T-cell (primary cell): ENCODE measurements at regions not wholly inside any gene's neighbourhood (a gene's known extent, or its start where the extent isn't known, plus 50 kb on each side); places are given as distances from the start of the nearest gene placed in this dataset.

ENCODE experiments used
- ATAC-seq, 4 experiments: fragments of 200-7000 bp in 3 of 4; fragments of 150-1000 bp in 1 of 4; cut with Tn5 transposase; replicated peaks in 1 of 4; 1 replicate in 3 of 4; 2 replicates in 1 of 4; pipeline ENCODE4 v1.10.0; 2021; ENCODE audit warnings: moderate library complexity in 3 of 4, mild to moderate bottlenecking in 2 of 4, moderate number of reproducible peaks in 1 of 4
- CTCF ChIA-PET, 2 donors: fragments of 300-600 bp; sonication (Branson Sonifier 250); formaldehyde crosslinking; loops; one replicate each; lab custom pipeline; 2022; ENCODE audit warnings: antibody characterized with exemption in 2 of 2; lab: Charles Lee
- POLR2A ChIA-PET, 2 donors: fragments of 300-600 bp; sonication (Branson Sonifier 250); formaldehyde crosslinking; loops; one replicate each; lab custom pipeline; 2022; ENCODE audit warnings: antibody characterized with exemption in 2 of 2; lab: Charles Lee
- DNase-seq, 35 experiments: peaks; one replicate each; pipeline versions ENCODE4 v3.0.0 to v3.0.0-alpha.2; 2013 to 2023
- H3K27ac ChIP-seq: one replicate; pipeline ENCODE4 v1.5.1; 2013; ENCODE audit warnings: low read length
- H3K27me3 ChIP-seq, 2 experiments: replicated peaks in 1 of 2; 1 replicate in 1 of 2; 2 replicates in 1 of 2; pipeline versions ENCODE4 v1.6.1 to v1.7.0; 2013; ENCODE audit warnings: low read length in 1 of 2, mixed read lengths in 1 of 2; ENCODE audit not compliant: control insufficient read depth in 2 of 2, insufficient read depth in 2 of 2; ENCODE audit errors: extremely low read depth in 1 of 2
- H3K36me3 ChIP-seq, 2 donors: 1 replicate in 1 of 2; 2 replicates in 1 of 2; pipeline versions ENCODE4 v1.6.1 to v1.7.0; 2013; ENCODE audit warnings: low read length in 1 of 2; ENCODE audit not compliant: control insufficient read depth in 2 of 2, insufficient read depth in 1 of 2; ENCODE audit errors: extremely low read depth in 1 of 2
- H3K4me1 ChIP-seq, 2 experiments: 1 replicate in 1 of 2; 2 replicates in 1 of 2; pipeline versions ENCODE4 v1.6.1 to v1.7.0; 2013; ENCODE audit warnings: low read length in 2 of 2, mixed read lengths in 1 of 2; ENCODE audit not compliant: insufficient read depth in 2 of 2, control insufficient read depth in 1 of 2; ENCODE audit errors: extremely low read depth in 1 of 2
- H3K4me3 ChIP-seq, 2 donors: 1 replicate in 1 of 2; 2 replicates in 1 of 2; pipeline versions ENCODE4 v1.5.1 to v1.7.0; 2013; ENCODE audit warnings: mild to moderate bottlenecking in 2 of 2, low read length in 1 of 2, moderate library complexity in 1 of 2; ENCODE audit not compliant: control insufficient read depth in 1 of 2; ENCODE audit errors: extremely low read depth in 1 of 2
- H3K9me3 ChIP-seq: 2 replicates; pipeline ENCODE4 v1.7.0; 2013
- H3K27ac Mint-ChIP-seq, 2 donors: one replicate each; pipeline ENCODE4 v1.8.0; 2020 to 2021; ENCODE audit warnings: mild to moderate bottlenecking in 2 of 2, mixed read lengths in 2 of 2
- H3K27me3 Mint-ChIP-seq, 2 donors: one replicate each; pipeline ENCODE4 v1.8.0; 2021 to 2022; ENCODE audit warnings: mixed read lengths in 2 of 2
- H3K36me3 Mint-ChIP-seq: one replicate; pipeline ENCODE4 v1.8.0; 2021; ENCODE audit warnings: mixed read lengths
- H3K4me1 Mint-ChIP-seq, 3 donors: one replicate each; pipeline ENCODE4 v1.8.0; 2020 to 2022; ENCODE audit warnings: mixed read lengths in 3 of 3, mild to moderate bottlenecking in 1 of 3
- H3K4me3 Mint-ChIP-seq, 3 donors: one replicate each; pipeline ENCODE4 v1.8.0; 2020 to 2022; ENCODE audit warnings: mild to moderate bottlenecking in 3 of 3, mixed read lengths in 3 of 3, moderate library complexity in 3 of 3
- H3K9me3 Mint-ChIP-seq, 3 donors: one replicate each; pipeline ENCODE4 v1.8.0; 2020 to 2022; ENCODE audit warnings: mixed read lengths in 3 of 3
- WGBS: methylation state at CpG from one replicate; pipeline ENCODE4 v1.1.5; 2013; ENCODE audit warnings: missing lambda C conversion rate; ENCODE audit not compliant: insufficient coverage; 5-methylcytosine and 5-hydroxymethylcytosine counted together

GRCh38 chr5:89707891-89708290 lies 701.7 kb downstream of the CETN3 start:
- ChIA-PET POLR2A (no interaction called here), CTCF (no interaction called here)
- Histone ChIP-seq H3K9me3 (no peaks in the 10 kb centered on the region), H3K36me3 (no peaks in the 10 kb centered on the region), H3K4me1 (no peaks in the 10 kb centered on the region), H3K4me3 (no peak overlapping the region), H3K27me3 (no peaks in the 10 kb centered on the region), H3K27ac (no peak overlapping the region)
- H3K9me3 Mint-ChIP-seq, result peaks cover 4 to 6% (median 6%) of the 10 kb centered on the region in 3 donors
- DNase-seq (no peak), ATAC-seq (no peak)
- no peaks in the 10 kb centered on the region for H3K4me1 Mint-ChIP-seq
- WGBS, result 29% methylated on average over 1 of the region's 2 CpGs
- H3K27me3 Mint-ChIP-seq, result peaks cover 0 to 1% of the 10 kb centered on the region in 2 donors
- no peaks in the 10 kb centered on the region for H3K36me3 Mint-ChIP-seq
- no peak overlapping the region for H3K4me3 Mint-ChIP-seq
- H3K27ac Mint-ChIP-seq, result no peak overlapping the region

- Mint-ChIP-seq H3K27ac (no peak overlapping the region), H3K4me1 (no peaks in the 10 kb centered on the region), H3K27me3 (no peaks in the 10 kb centered on the region), H3K4me3 (no peak overlapping the region), H3K36me3 (no peaks in the 10 kb centered on the region), H3K9me3 (peaks cover 1 to 6% (median 2%) of the 10 kb centered on the region in 3 donors)
- Histone ChIP-seq H3K27ac (no peak overlapping the region), H3K36me3 (no peaks in the 10 kb centered on the region), H3K4me1 (no peaks in the 10 kb centered on the region), H3K9me3 (no peaks in the 10 kb centered on the region), H3K27me3 (no peaks in the 10 kb centered on the region), H3K4me3 (no peak overlapping the region)
- POLR2A ChIA-PET, result interaction anchor here in 1 of 2 donors (0.9 kb wide), 1 partner anchor 14 kb away, joined by 3 read pairs; no protein-coding TSS in a partner anchor
- ATAC-seq, result no peak
- CTCF ChIA-PET, result no interaction called here
- no peak for DNase-seq
- WGBS, result no CpG with 5 or more reads among the region's 1 CpG
These were observed 702.8 kb downstream of the CETN3 start for GRCh38 chr5:89706731-89707130.

- peaks cover 2 to 6% (median 6%) of the 10 kb centered on the region in 3 donors for H3K9me3 Mint-ChIP-seq
- no peak overlapping the region for H3K4me3 Mint-ChIP-seq
- H3K27me3 ChIP-seq, result no peaks in the 10 kb centered on the region
- H3K36me3 Mint-ChIP-seq, result no peaks in the 10 kb centered on the region
- H3K4me1 ChIP-seq, result no peaks in the 10 kb centered on the region
- no peak for DNase-seq
- POLR2A ChIA-PET, result no interaction called here
- H3K9me3 ChIP-seq, result no peaks in the 10 kb centered on the region
- H3K4me3 ChIP-seq, result no peak overlapping the region
- no peak for ATAC-seq
- no peaks in the 10 kb centered on the region for H3K36me3 ChIP-seq
- CTCF ChIA-PET, result no interaction called here
- no peaks in the 10 kb centered on the region for H3K4me1 Mint-ChIP-seq
- no peak overlapping the region for H3K27ac ChIP-seq
- no peak overlapping the region for H3K27ac Mint-ChIP-seq
- H3K27me3 Mint-ChIP-seq, result no peaks in the 10 kb centered on the region
These were observed 705.7 kb downstream of the CETN3 start for GRCh38 chr5:89703817-89704216.

- no peaks in the 10 kb centered on the region for H3K4me1 Mint-ChIP-seq
- H3K27me3 Mint-ChIP-seq, result no peaks in the 10 kb centered on the region
- DNase-seq (no peak), ATAC-seq (no peak)
- no peaks in the 10 kb centered on the region for H3K27me3 ChIP-seq
- no peaks in the 10 kb centered on the region for H3K9me3 ChIP-seq
- ChIA-PET POLR2A (no interaction called here), CTCF (no interaction called here)
- peaks cover 0 to 6% (median 4%) of the 10 kb centered on the region in 3 donors for H3K9me3 Mint-ChIP-seq
- 52% methylated on average over 2 of the region's 2 CpGs for whole genome bisulfite sequencing
- H3K27ac Mint-ChIP-seq, result no peak overlapping the region
- H3K36me3 Mint-ChIP-seq, result no peaks in the 10 kb centered on the region
- H3K36me3 ChIP-seq, result no peaks in the 10 kb centered on the region
- H3K4me3 ChIP-seq, result no peak overlapping the region
- no peak overlapping the region for H3K27ac ChIP-seq
- no peaks in the 10 kb centered on the region for H3K4me1 ChIP-seq
- no peak overlapping the region for H3K4me3 Mint-ChIP-seq
These were observed 711.5 kb downstream of the CETN3 start for GRCh38 chr5:89698028-89698427.

GRCh38 chr5:89697581-89697980 lies 712.0 kb downstream of the CETN3 start:
- Histone ChIP-seq H3K27ac (no peak overlapping the region), H3K27me3 (no peaks in the 10 kb centered on the region), H3K9me3 (no peaks in the 10 kb centered on the region), H3K4me3 (no peak overlapping the region), H3K4me1 (no peaks in the 10 kb centered on the region), H3K36me3 (no peaks in the 10 kb centered on the region)
- Mint-ChIP-seq H3K4me3 (no peak overlapping the region), H3K4me1 (no peaks in the 10 kb centered on the region), H3K27me3 (no peaks in the 10 kb centered on the region), H3K36me3 (no peaks in the 10 kb centered on the region), H3K9me3 (peaks cover 0 to 6% (median 4%) of the 10 kb centered on the region in 3 donors), H3K27ac (no peak overlapping the region)
- CTCF ChIA-PET, result no interaction called here
- ATAC-seq (no peak), DNase-seq (no peak)
- POLR2A ChIA-PET, result no interaction called here
- WGBS, result 70% methylated on average over 1 of the region's 1 CpG

GRCh38 chr5:89695371-89695770 lies 714.2 kb downstream of the CETN3 start:
- no peak overlapping the region for H3K27ac Mint-ChIP-seq
- no peaks in the 10 kb centered on the region for H3K36me3 Mint-ChIP-seq
- no peaks in the 10 kb centered on the region for H3K27me3 Mint-ChIP-seq
- no peak overlapping the region for H3K4me3 Mint-ChIP-seq
- H3K4me1 ChIP-seq, result no peaks in the 10 kb centered on the region
- ATAC-seq (no peak), DNase-seq (no peak)
- POLR2A ChIA-PET, result no interaction called here
- WGBS, result no CpG with 5 or more reads among the region's 1 CpG
- CTCF ChIA-PET, result no interaction called here
- no peaks in the 10 kb centered on the region for H3K36me3 ChIP-seq
- no peaks in the 10 kb centered on the region for H3K27me3 ChIP-seq
- H3K4me1 Mint-ChIP-seq, result no peaks in the 10 kb centered on the region
- H3K9me3 ChIP-seq, result no peaks in the 10 kb centered on the region
- no peak overlapping the region for H3K4me3 ChIP-seq
- no peak overlapping the region for H3K27ac ChIP-seq
- H3K9me3 Mint-ChIP-seq, result peaks cover 2 to 6% (median 4%) of the 10 kb centered on the region in 3 donors

- Mint-ChIP-seq H3K27ac (no peak overlapping the region), H3K4me1 (no peaks in the 10 kb centered on the region), H3K27me3 (no peaks in the 10 kb centered on the region), H3K36me3 (no peaks in the 10 kb centered on the region), H3K4me3 (no peak overlapping the region), H3K9me3 (peaks cover 0 to 4% (median 2%) of the 10 kb centered on the region in 3 donors)
- ATAC-seq (no peak), DNase-seq (no peak)
- H3K36me3 ChIP-seq, result no peaks in the 10 kb centered on the region
- ChIA-PET POLR2A (no interaction called here), CTCF (interaction anchor here in 1 of 2 donors (1.2 kb wide), 1 partner anchor 8 kb away, joined by 3 read pairs; no protein-coding TSS in a partner anchor)
- H3K4me3 ChIP-seq, result no peak overlapping the region
- no peaks in the 10 kb centered on the region for H3K4me1 ChIP-seq
- H3K27me3 ChIP-seq, result no peaks in the 10 kb centered on the region
- no peaks in the 10 kb centered on the region for H3K9me3 ChIP-seq
- H3K27ac ChIP-seq, result no peak overlapping the region
- WGBS, result no CpG with 5 or more reads among the region's 3 CpGs
These were observed 715.5 kb downstream of the CETN3 start for GRCh38 chr5:89694026-89694550.
